ENCODE measurements at regions not wholly inside any gene's neighbourhood (a gene's known extent, or its start where the extent isn't known, plus 50 kb on each side); places are given as distances from the start of the nearest gene placed in this dataset.

GRCh38 chr4:123342498-123342897 is 54.1 kb upstream of the SPRY1 start:
- DNase-seq (no peak), ATAC-seq (no peak)
- H3K27me3 ChIP-seq: no peaks in the 10 kb centered on the region
- H3K9me3 ChIP-seq: no peaks in the 10 kb centered on the region
- H3K4me1 ChIP-seq: no peaks in the 10 kb centered on the region
- H3K4me3 ChIP-seq: no peak overlapping the region
- H3K27ac ChIP-seq: no peak overlapping the region
- intact Hi-C loops (cut with DNase I): no loop called here
- no peaks in the 10 kb centered on the region for H3K36me3 ChIP-seq
- TF ChIP-seq CTCF (IDR thresholded peaks at IDR 0.05): no peak

DNA sequence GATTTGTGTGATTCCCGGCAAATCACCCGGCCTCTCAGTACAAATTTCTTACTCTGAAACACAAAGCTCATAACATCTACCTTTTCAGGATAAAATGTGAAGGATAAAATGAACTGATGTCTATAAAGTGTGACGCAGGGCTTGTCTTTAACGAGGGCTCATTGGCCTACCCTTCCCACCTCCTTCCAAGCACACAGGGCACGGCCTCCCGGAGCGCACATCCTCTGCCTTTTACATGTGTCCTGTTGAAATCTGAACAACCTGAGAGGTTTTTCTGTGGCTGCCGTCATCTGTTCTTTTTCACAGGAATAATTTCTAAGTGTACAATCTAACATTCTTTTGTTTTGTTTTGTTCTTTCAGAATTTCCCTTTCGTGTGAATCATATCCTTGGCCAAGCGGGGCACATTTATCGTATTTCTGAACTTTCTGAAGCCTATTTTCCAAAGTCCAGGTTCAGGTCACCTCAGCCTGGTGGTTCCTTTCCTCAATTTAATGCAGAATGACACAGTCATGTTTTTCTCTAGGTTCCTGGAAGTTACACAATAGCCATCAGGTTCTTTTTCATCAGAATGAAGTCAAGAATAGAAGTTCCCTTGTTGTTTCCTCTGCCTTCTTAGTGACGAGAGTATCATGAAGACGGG is 53.1 kb upstream of the SPRY1 start:
- H3K27ac ChIP-seq: no peak overlapping the region
- H3K9me3 ChIP-seq: no peaks in the 10 kb centered on the region
- DNase-seq (no peak), ATAC-seq (no peak)
- no peak for TF ChIP-seq CTCF (IDR thresholded peaks at IDR 0.05)
- H3K4me1 ChIP-seq: no peaks in the 10 kb centered on the region
- no peaks in the 10 kb centered on the region for H3K36me3 ChIP-seq
- intact Hi-C loops (cut with DNase I): no loop called here
- H3K27me3 ChIP-seq: no peaks in the 10 kb centered on the region
- no peak overlapping the region for H3K4me3 ChIP-seq

DNA sequence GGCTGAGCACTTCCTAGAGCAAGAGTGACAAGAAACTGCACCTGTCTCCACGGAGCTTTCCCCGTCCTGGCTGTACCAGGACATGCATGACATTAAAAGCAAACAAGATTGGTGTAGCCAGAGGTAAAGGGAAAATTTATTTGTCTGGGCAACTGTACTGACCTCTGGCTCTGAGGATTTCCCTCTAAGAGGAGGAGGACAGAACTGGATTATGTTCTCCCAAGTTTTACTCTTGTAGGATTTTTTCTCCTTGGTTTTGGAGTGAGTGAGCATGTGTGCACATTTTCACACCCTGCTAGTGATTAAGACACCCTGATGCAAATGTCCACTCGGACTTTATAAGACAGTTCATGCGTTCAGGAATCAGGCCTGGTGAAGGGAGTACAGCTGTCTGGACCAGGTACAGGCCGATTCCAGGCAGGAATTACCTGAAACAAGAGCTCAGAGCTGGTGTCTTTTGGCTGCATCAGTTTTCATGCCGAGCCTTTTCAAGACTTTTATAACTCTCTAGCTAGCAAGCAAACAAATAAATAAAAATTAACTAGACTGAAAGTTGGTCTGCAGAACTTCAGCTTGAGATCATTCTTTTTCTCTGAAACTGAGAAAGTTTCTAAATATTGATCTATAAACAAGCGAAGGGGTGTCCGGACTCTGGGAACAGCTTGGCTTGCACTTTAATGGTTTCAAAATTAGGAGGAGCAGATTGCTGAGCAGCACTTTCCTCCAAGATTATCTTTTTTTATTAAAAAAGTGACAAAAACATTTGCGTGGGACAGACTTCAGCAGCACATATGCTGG is 51.3 kb upstream of the SPRY1 start:
- H3K4me3 ChIP-seq: no peak overlapping the region
- ATAC-seq (no peak), DNase-seq (no peak)
- H3K27ac ChIP-seq: no peak overlapping the region
- H3K36me3 ChIP-seq: no peaks in the 10 kb centered on the region
- H3K4me1 ChIP-seq: no peaks in the 10 kb centered on the region
- H3K27me3 ChIP-seq: no peaks in the 10 kb centered on the region
- no peaks in the 10 kb centered on the region for H3K9me3 ChIP-seq
- TF ChIP-seq CTCF (IDR thresholded peaks at IDR 0.05): no peak
- intact Hi-C loops (cut with DNase I): no loop called here

DNA sequence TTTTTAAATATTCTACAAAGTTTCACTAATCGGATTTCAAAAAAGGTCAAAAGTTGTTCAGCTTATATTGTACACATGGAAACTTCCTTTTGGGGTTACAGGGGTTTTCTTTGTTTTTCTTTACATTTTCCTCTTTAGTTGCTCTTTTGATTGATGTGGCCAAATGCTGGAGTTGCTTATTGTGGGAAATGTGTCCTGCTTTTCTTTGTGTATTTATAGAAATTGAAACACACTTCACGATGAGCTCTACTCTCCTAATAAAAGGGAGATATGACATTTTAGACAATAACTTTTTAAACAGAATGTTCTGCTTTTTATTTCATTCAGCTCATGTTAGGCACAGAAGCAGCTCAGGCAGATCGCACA is 50.7 kb upstream of the SPRY1 start:
- no peak for TF ChIP-seq CTCF (IDR thresholded peaks at IDR 0.05)
- no peaks in the 10 kb centered on the region for H3K27me3 ChIP-seq
- no peaks in the 10 kb centered on the region for H3K9me3 ChIP-seq
- no peaks in the 10 kb centered on the region for H3K36me3 ChIP-seq
- DNase-seq (no peak), ATAC-seq (no peak)
- intact Hi-C loops (cut with DNase I): no loop called here
- H3K27ac ChIP-seq: no peak overlapping the region
- H3K4me1 ChIP-seq: no peaks in the 10 kb centered on the region
- H3K4me3 ChIP-seq: no peak overlapping the region

DNA sequence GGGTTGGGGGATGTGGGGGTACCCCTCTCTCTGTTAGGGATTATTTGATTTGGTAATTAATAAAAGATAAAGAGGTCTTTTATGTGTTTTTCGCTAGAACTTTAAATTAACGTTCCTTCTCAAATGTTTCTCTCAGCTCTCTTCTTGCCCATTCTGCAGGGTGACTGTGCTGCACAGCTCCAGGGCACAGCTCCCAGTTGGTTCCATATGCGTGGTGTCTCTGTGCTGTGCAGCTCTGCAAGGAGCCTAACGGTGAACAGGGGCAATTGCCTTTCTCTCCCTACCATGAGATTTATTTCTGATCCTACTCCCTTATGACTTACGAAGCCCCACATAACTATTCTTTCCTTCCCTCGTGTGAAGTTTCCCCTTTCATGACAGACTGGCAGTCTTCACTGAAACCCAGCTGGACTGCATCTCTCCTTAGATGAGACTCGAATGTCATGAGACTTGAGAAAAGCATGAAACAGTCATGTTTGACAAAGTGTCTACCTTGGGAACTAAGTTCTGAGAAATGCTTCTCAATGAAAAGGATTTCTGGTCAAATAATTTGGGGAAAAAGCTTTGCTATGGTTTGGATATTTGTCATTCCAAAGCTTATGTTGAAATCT is 50.2 kb upstream of the SPRY1 start:
- DNase-seq: no peak
- H3K4me1 ChIP-seq: no peaks in the 10 kb centered on the region

More for the DNA sequence above, 50.2 kb upstream of the SPRY1 start:
- no peaks in the 10 kb centered on the region for H3K27me3 ChIP-seq
- H3K4me3 ChIP-seq: no peak overlapping the region
- H3K27ac ChIP-seq: no peak overlapping the region
- TF ChIP-seq CTCF (IDR thresholded peaks at IDR 0.05): no peak
- intact Hi-C loops (cut with DNase I): no loop called here
- no peak for ATAC-seq
- H3K9me3 ChIP-seq: no peaks in the 10 kb centered on the region
- H3K36me3 ChIP-seq: no peaks in the 10 kb centered on the region
